A172 (cell line): ENCODE measurements at regions not wholly inside any gene's neighbourhood (a gene's known extent, or its start where the extent isn't known, plus 50 kb on each side); places are given as distances from the start of the nearest gene placed in this dataset.
"Not testable (repeated sequence)": the region's sequence is repeated elsewhere in the genome, so short reads cannot be mapped to it uniquely, and the experiment has no call there.

Source experiments
- DNase-seq: peaks from one replicate; pipeline ENCODE4 v3.0.0-alpha.2; 2015; ENCODE audit warnings: low spot score

GRCh38 chr17:20903549-20903948 is 139.3 kb downstream of the USP22 start:
- not testable (repeated sequence) for DNase-seq

GRCh38 chr17:20908313-20909267 is 134.2 kb downstream of the USP22 start:
- peak; percentile 71 for DNase-seq

- no peak for DNase-seq
Measured at GRCh38 chr17:20914658-20915057, 128.2 kb downstream of the USP22 start.

- no peak for DNase-seq
Measured at GRCh38 chr17:20916383-20916782, 126.4 kb downstream of the USP22 start.

- DNase-seq: not testable (repeated sequence)
Measured at GRCh38 chr17:20917610-20918306, 125.1 kb downstream of the USP22 start.

- DNase-seq: no peak
Measured at GRCh38 chr17:20920095-20920814, 122.6 kb downstream of the USP22 start.

GRCh38 chr17:20920815-20921199 is 122.0 kb downstream of the USP22 start:
- peak; percentile 72 for DNase-seq

GRCh38 chr17:20922128-20922670 is 120.6 kb downstream of the USP22 start:
- peak; percentile 80 for DNase-seq

- no peak for DNase-seq
Measured at GRCh38 chr17:20924306-20924705, 118.5 kb downstream of the USP22 start.

GRCh38 chr17:20925091-20925490 is 117.7 kb downstream of the USP22 start:
- no peak for DNase-seq

GRCh38 chr17:20925954-20926353 is 116.9 kb downstream of the USP22 start:
- no peak for DNase-seq

- no peak for DNase-seq
Measured at GRCh38 chr17:20926532-20926931, 116.3 kb downstream of the USP22 start.

- DNase-seq: no peak
Measured at GRCh38 chr17:20927308-20927977, 115.4 kb downstream of the USP22 start.

GRCh38 chr17:20929334-20929733 is 113.5 kb downstream of the USP22 start:
- no peak for DNase-seq

- DNase-seq: no peak
Measured at GRCh38 chr17:20930081-20930760, 112.6 kb downstream of the USP22 start.

- not testable (repeated sequence) for DNase-seq
Measured at GRCh38 chr17:20933040-20933439, 109.8 kb downstream of the USP22 start.

GRCh38 chr17:20934288-20934687 is 108.5 kb downstream of the USP22 start:
- DNase-seq: no peak

GRCh38 chr17:20935740-20936139 is 107.1 kb downstream of the USP22 start:
- peak; percentile 89 for DNase-seq

GRCh38 chr17:20938244-20938643 is 104.6 kb downstream of the USP22 start:
- DNase-seq: no peak

- no peak for DNase-seq
Measured at GRCh38 chr17:20938988-20939615, 103.7 kb downstream of the USP22 start.
